GM12878 (cell line): ENCODE measurements at regions not wholly inside any gene's neighbourhood (a gene's known extent, or its start where the extent isn't known, plus 50 kb on each side); places are given as distances from the start of the nearest gene placed in this dataset.

Experiments
- ATAC-seq: fragments of 200-7000 bp; cut with Tn5 transposase; 3 replicates; pipeline ENCODE4 v1.9.1; 2020; ENCODE audit warnings: mild to moderate bottlenecking, moderate library complexity
- BruUV-seq: library from RNA; stranded (reverse); fragments of 400-500 nt; replicated peaks from 2 replicates; lab custom pipeline; 2021; lab: Mats Ljungman, UMichigan
- CTCF ChIA-PET: fragments of 300-600 bp; sonication (Branson Sonifier 250); formaldehyde crosslinking; extraction: SDS; loops from one replicate; lab custom pipeline; 2021; ENCODE audit warnings: inconsistent platforms; lab: Yijun Ruan, JAX
- POLR2A ChIA-PET: fragments of 350-600 bp; formaldehyde crosslinking; extraction: SDS; loops from one replicate; lab custom pipeline; 2021; ENCODE audit warnings: inconsistent platforms; lab: Charles Lee
- RAD21 ChIA-PET: fragments of 300-600 bp; sonication (Branson Sonifier 250); formaldehyde crosslinking; loops from one replicate; lab custom pipeline; 2023; ENCODE audit warnings: antibody characterized with exemption; ENCODE audit not compliant: unreplicated experiment; lab: Charles Lee
- SMC1A ChIA-PET: fragments of 300-600 bp; sonication (Branson Sonifier 250); formaldehyde crosslinking; loops from one replicate; lab custom pipeline; 2023; ENCODE audit not compliant: unreplicated experiment, uncharacterized antibody; lab: Charles Lee
- DNase-seq: peaks from one replicate; pipeline ENCODE4 v3.0.0-alpha.2; 2011; ENCODE audit warnings: low read depth, low spot score
- FAIRE-seq: peaks from 3 replicates; lab custom pipeline; 2011; peaks lifted over from hg19 to GRCh38; lab: Jason Lieb, UNC
- H2AFZ ChIP-seq: 2 replicates; pipeline ENCODE4 v1.6.0; 2011; ENCODE audit warnings: low read depth, low read length, control low read depth; ENCODE audit not compliant: control insufficient read depth
- H3K27ac ChIP-seq: 2 replicates; pipeline ENCODE4 v1.5.1; 2011; ENCODE audit warnings: control low read depth; ENCODE audit not compliant: control insufficient read depth, insufficient read depth
- H3K27me3 ChIP-seq, 2 experiments: replicated peaks in 1 of 2; 2 replicates each; pipeline versions ENCODE4 v1.6.0 to v1.6.1; 2011; ENCODE audit warnings: low read length in 1 of 2; ENCODE audit not compliant: control insufficient read depth in 2 of 2, insufficient read depth in 2 of 2
- H3K36me3 ChIP-seq, 2 experiments: 2 replicates each; pipeline ENCODE4 v1.5.1; 2011; ENCODE audit warnings: low read length in 1 of 2; ENCODE audit not compliant: control insufficient read depth in 2 of 2, insufficient read depth in 2 of 2
- H3K4me1 ChIP-seq: 2 replicates; pipeline ENCODE4 v1.6.1; 2011; ENCODE audit warnings: mild to moderate bottlenecking, low read length, moderate library complexity, mixed read lengths; ENCODE audit not compliant: control insufficient read depth, insufficient read depth
- H3K4me2 ChIP-seq: 2 replicates; pipeline ENCODE4 v1.6.0; 2011; ENCODE audit warnings: control low read depth; ENCODE audit not compliant: control insufficient read depth, insufficient read depth
- H3K4me3 ChIP-seq: fragments of 200-600 bp; sonication (generic); 2 replicates; pipeline ENCODE4 v1.5.1; 2016
- H3K79me2 ChIP-seq: 2 replicates; pipeline ENCODE4 v1.6.0; 2011; ENCODE audit warnings: low read length; ENCODE audit not compliant: control insufficient read depth, insufficient read depth
- H3K9ac ChIP-seq: 2 replicates; pipeline ENCODE4 v1.8.0; 2011; ENCODE audit warnings: low read length, control low read depth, mixed read lengths; ENCODE audit not compliant: control insufficient read depth, insufficient read depth
- H3K9me3 ChIP-seq: replicated peaks from 3 replicates; pipeline ENCODE4 v1.5.1; 2011; ENCODE audit warnings: mild to moderate bottlenecking, low read length; ENCODE audit not compliant: control insufficient read depth, insufficient read depth
- H4K20me1 ChIP-seq: 2 replicates; pipeline ENCODE4 v1.6.0; 2011; ENCODE audit not compliant: control insufficient read depth, insufficient read depth
- ATF7 ChIP-seq: fragments of 450-650 bp; IDR thresholded peaks from 2 replicates; pipeline ENCODE4 v1.6.1; 2016; ENCODE audit warnings: low read depth, mild to moderate bottlenecking
- BCL11A ChIP-seq: IDR thresholded peaks from 2 replicates; pipeline ENCODE4 v1.6.1; 2011; ENCODE audit warnings: low read depth, low read length
- CBX5 ChIP-seq: sonication (generic); IDR thresholded peaks from 2 replicates; pipeline ENCODE4 v1.6.1; 2016; ENCODE audit warnings: low read depth, moderate library complexity, mild to moderate bottlenecking, inconsistent platforms
- EED ChIP-seq: sonication (generic); IDR thresholded peaks from 2 replicates; pipeline ENCODE4 v1.6.1; 2016; ENCODE audit warnings: antibody characterized with exemption, low read depth
- JUND ChIP-seq: IDR thresholded peaks from 2 replicates; pipeline ENCODE4 v1.6.1; 2012; ENCODE audit warnings: low read depth, mild to moderate bottlenecking, low read length, improper control_type of control experiment, moderate library complexity
- MEF2B ChIP-seq: fragments of 450-650 bp; IDR thresholded peaks from 2 replicates; pipeline ENCODE4 v1.6.1; 2018; ENCODE audit warnings: mild to moderate bottlenecking, moderate library complexity; ENCODE audit not compliant: partially characterized antibody, poor library complexity, severe bottlenecking
- NBN ChIP-seq: fragments of 450-650 bp; IDR thresholded peaks from 2 replicates; pipeline ENCODE4 v1.6.1; 2016
- PML ChIP-seq: IDR thresholded peaks from 2 replicates; pipeline ENCODE4 v1.6.1; 2012; ENCODE audit warnings: low read length, inconsistent platforms
- POU2F2 ChIP-seq: IDR thresholded peaks from 3 replicates; pipeline ENCODE4 v1.6.1; 2011; ENCODE audit warnings: low read depth, mild to moderate bottlenecking, low read length, borderline replicate concordance
- TARDBP ChIP-seq: IDR thresholded peaks from 2 replicates; pipeline ENCODE4 v1.6.1; 2016; ENCODE audit warnings: borderline replicate concordance
- ZBED1 ChIP-seq: IDR thresholded peaks from 2 replicates; pipeline ENCODE4 v1.6.1; 2016; ENCODE audit warnings: borderline replicate concordance
- ZNF207 ChIP-seq: fragments of 450-650 bp; IDR thresholded peaks from 2 replicates; pipeline ENCODE4 v1.6.1; 2014; ENCODE audit warnings: antibody characterized with exemption, mild to moderate bottlenecking, borderline replicate concordance
- WGBS: methylation state at CpG from one replicate; pipeline ENCODE4 v1.1.6; 2016; ENCODE audit warnings: low lambda C conversion rate; ENCODE audit not compliant: insufficient replicate concordance, insufficient coverage; ENCODE audit errors: missing lambda C conversion rate; 5-methylcytosine and 5-hydroxymethylcytosine counted together
- in situ Hi-C: fragments of 300-500 bp; cut with MboI; formaldehyde crosslinking; loops from 9 replicates; pipeline ENCODE4 v1.14.3; 2018; ENCODE audit warnings: mixed read lengths
- intact Hi-C: fragments of 100-400 bp; cut with micrococcal nuclease; formaldehyde crosslinking; loops from one replicate; pipeline ENCODE4 v1.14.2; 2022; ENCODE audit not compliant: unreplicated experiment
- TF ChIP-seq, protein P1 (sequence below): IDR thresholded peaks from 2 replicates; pipeline ENCODE4 v1.6.1; 2011; ENCODE audit warnings: borderline replicate concordance, low read depth, mild to moderate bottlenecking, moderate library complexity, low read length; ENCODE audit not compliant: insufficient read depth, poor library complexity, severe bottlenecking
- TF ChIP-seq, protein P2 (sequence below): fragments of 450-650 bp; IDR thresholded peaks from 2 replicates; pipeline ENCODE4 v1.6.1; 2017; ENCODE audit warnings: mild to moderate bottlenecking, low read depth, inconsistent platforms; ENCODE audit not compliant: poor library complexity, severe bottlenecking
- TF ChIP-seq, protein P3 (sequence below): IDR thresholded peaks from 2 replicates; pipeline ENCODE4 v1.6.1; 2012; ENCODE audit warnings: low read depth, low read length, improper control_type of control experiment
- TF ChIP-seq, protein P4 (sequence below): fragments of 450-650 bp; IDR thresholded peaks from 2 replicates; pipeline ENCODE4 v1.6.1; 2016; ENCODE audit warnings: mild to moderate bottlenecking

DNA sequence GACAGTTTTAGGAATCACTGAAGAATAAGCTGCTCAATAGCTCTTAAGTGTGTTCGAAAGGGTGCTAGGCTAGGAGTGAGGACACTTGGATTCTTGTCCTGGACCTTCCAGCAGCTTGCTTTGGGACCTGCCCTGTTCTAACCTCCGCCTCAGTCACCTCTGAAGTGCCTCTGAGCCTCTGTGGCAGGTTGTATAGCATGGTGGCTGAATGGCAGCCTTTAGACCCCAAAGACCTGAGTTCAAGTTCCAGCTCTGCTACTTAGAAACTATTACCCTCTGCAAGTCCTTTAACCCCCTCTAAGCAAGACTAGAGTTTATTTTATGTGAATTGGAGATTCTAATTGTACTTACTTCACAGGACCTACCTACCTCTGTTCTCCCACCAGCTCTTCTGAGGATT is 81.5 kb downstream of the RRAGC start:
- CTCF ChIA-PET, result interaction anchor here (0.5 kb wide), 1 partner anchor 236 kb away, joined by 4 read pairs; no protein-coding TSS in a partner anchor
- H3K4me1 ChIP-seq, result no peaks in the 10 kb centered on the region
- H3K36me3 ChIP-seq, result no peaks in the 10 kb centered on the region
- no peaks in the 10 kb centered on the region for H4K20me1 ChIP-seq
- H3K4me2 ChIP-seq, result no peak overlapping the region
- DNase-seq (no peak), FAIRE-seq (no peak), ATAC-seq (no peak)
- RAD21 ChIA-PET, result no interaction called here
- POLR2A ChIA-PET, result no interaction called here
- no peaks in the 10 kb centered on the region for H3K79me2 ChIP-seq
- no peaks in the 10 kb centered on the region for H3K9me3 ChIP-seq
- in situ Hi-C loops, result no loop called here
- WGBS, result 17% methylated on average over 2 of the region's 2 CpGs
- H3K27ac ChIP-seq, result no peak overlapping the region
- no peak overlapping the region for H3K9ac ChIP-seq
- TF ChIP-seq ATF7, result no peak
- TF ChIP-seq CBX5, result no peak
- TF ChIP-seq BCL11A, result no peak
- TF ChIP-seq, protein P1, sequence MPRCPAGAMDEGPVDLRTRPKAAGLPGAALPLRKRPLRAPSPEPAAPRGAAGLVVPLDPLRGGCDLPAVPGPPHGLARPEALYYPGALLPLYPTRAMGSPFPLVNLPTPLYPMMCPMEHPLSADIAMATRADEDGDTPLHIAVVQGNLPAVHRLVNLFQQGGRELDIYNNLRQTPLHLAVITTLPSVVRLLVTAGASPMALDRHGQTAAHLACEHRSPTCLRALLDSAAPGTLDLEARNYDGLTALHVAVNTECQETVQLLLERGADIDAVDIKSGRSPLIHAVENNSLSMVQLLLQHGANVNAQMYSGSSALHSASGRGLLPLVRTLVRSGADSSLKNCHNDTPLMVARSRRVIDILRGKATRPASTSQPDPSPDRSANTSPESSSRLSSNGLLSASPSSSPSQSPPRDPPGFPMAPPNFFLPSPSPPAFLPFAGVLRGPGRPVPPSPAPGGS, result no peak
- no peak for TF ChIP-seq POU2F2
- TF ChIP-seq TARDBP, result no peak
- TF ChIP-seq NBN, result no peak
- TF ChIP-seq ZBED1, result no peak
- no peak for TF ChIP-seq JUND
- TF ChIP-seq, protein P2, sequence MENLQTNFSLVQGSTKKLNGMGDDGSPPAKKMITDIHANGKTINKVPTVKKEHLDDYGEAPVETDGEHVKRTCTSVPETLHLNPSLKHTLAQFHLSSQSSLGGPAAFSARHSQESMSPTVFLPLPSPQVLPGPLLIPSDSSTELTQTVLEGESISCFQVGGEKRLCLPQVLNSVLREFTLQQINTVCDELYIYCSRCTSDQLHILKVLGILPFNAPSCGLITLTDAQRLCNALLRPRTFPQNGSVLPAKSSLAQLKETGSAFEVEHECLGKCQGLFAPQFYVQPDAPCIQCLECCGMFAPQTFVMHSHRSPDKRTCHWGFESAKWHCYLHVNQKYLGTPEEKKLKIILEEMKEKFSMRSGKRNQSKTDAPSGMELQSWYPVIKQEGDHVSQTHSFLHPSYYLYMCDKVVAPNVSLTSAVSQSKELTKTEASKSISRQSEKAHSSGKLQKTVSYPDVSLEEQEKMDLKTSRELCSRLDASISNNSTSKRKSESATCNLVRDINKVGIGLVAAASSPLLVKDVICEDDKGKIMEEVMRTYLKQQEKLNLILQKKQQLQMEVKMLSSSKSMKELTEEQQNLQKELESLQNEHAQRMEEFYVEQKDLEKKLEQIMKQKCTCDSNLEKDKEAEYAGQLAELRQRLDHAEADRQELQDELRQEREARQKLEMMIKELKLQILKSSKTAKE, result no peak
- TF ChIP-seq ZNF207, result no peak
- TF ChIP-seq PML, result no peak
- no peak for TF ChIP-seq MEF2B
- TF ChIP-seq, protein P3, sequence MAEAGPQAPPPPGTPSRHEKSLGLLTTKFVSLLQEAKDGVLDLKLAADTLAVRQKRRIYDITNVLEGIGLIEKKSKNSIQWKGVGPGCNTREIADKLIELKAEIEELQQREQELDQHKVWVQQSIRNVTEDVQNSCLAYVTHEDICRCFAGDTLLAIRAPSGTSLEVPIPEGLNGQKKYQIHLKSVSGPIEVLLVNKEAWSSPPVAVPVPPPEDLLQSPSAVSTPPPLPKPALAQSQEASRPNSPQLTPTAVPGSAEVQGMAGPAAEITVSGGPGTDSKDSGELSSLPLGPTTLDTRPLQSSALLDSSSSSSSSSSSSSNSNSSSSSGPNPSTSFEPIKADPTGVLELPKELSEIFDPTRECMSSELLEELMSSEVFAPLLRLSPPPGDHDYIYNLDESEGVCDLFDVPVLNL, result no peak
- TF ChIP-seq, protein P4, sequence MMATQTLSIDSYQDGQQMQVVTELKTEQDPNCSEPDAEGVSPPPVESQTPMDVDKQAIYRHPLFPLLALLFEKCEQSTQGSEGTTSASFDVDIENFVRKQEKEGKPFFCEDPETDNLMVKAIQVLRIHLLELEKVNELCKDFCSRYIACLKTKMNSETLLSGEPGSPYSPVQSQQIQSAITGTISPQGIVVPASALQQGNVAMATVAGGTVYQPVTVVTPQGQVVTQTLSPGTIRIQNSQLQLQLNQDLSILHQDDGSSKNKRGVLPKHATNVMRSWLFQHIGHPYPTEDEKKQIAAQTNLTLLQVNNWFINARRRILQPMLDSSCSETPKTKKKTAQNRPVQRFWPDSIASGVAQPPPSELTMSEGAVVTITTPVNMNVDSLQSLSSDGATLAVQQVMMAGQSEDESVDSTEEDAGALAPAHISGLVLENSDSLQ, result no peak
- no peak for TF ChIP-seq EED
- no peak overlapping the region for H3K4me3 ChIP-seq
- no TSS peak for BruUV-seq
- intact Hi-C loops, result no loop called here
- SMC1A ChIA-PET, result interaction anchor here (0.6 kb wide), 1 partner anchor 1089 kb away, joined by 3 read pairs; no protein-coding TSS in a partner anchor
- peaks cover 0 to 1% of the 10 kb centered on the region in 2 experiments; a peak in 3 of 4 replicates for H3K27me3 ChIP-seq
- H2AFZ ChIP-seq, result no peak overlapping the region
